ENCODE measurements at regions not wholly inside any gene's neighbourhood (a gene's known extent, or its start where the extent isn't known, plus 50 kb on each side); places are given as distances from the start of the nearest gene placed in this dataset.

- Histone ChIP-seq H3K9me3 (no peaks in the 10 kb centered on the region), H3K27ac (no peak overlapping the region), H3K36me3 (no peaks in the 10 kb centered on the region), H3K27me3 (peaks cover 0 to 33% (median 8%) of the 10 kb centered on the region in 3 donors), H3K4me1 (no peaks in the 10 kb centered on the region), H3K4me3 (no peak overlapping the region)
- intact Hi-C loops (cut with DNase I) = no loop called here
- 15 to 40% methylated on average over 4 of the region's 4 CpGs for WGBS, 2 donors
- TF ChIP-seq CTCF (IDR thresholded peaks at IDR 0.05) (no peak), EP300 (IDR thresholded peaks at IDR 0.05) (no peak), POLR2AphosphoS5 (IDR thresholded peaks at IDR 0.05) (no peak), POLR2A (IDR thresholded peaks at IDR 0.05) (no peak)
- no peak for DNase-seq
Measured at GRCh38 chr5:87785554-87786335, 373.0 kb upstream of the CCNH start.

- Histone ChIP-seq H3K36me3 (no peaks in the 10 kb centered on the region), H3K4me3 (no peak overlapping the region), H3K4me1 (no peaks in the 10 kb centered on the region), H3K27ac (no peak overlapping the region), H3K9me3 (no peaks in the 10 kb centered on the region), H3K27me3 (peaks cover 0 to 33% (median 8%) of the 10 kb centered on the region in 3 donors)
- TF ChIP-seq POLR2A (IDR thresholded peaks at IDR 0.05) (no peak), POLR2AphosphoS5 (IDR thresholded peaks at IDR 0.05) (no peak), CTCF (IDR thresholded peaks at IDR 0.05) (no peak), EP300 (IDR thresholded peaks at IDR 0.05) (no peak)
- DNase-seq = no peak
- intact Hi-C loops (cut with DNase I) = loop anchor here (5.0 kb wide), 1 partner anchor 357 kb away; no protein-coding TSS in a partner anchor
- 62 to 75% methylated on average over 4 of the region's 4 CpGs for WGBS, 2 donors
Measured at GRCh38 chr5:87784879-87785495, 372.3 kb upstream of the CCNH start.

GRCh38 chr5:87784311-87784710, 371.6 kb upstream of the CCNH start:
- Histone ChIP-seq H3K27me3 (peaks cover 0 to 33% (median 8%) of the 10 kb centered on the region in 3 donors), H3K4me3 (no peak overlapping the region), H3K27ac (no peak overlapping the region), H3K9me3 (no peaks in the 10 kb centered on the region), H3K4me1 (no peaks in the 10 kb centered on the region), H3K36me3 (no peaks in the 10 kb centered on the region)
- no peak for TF ChIP-seq CTCF (IDR thresholded peaks at IDR 0.05)
- no peak for TF ChIP-seq POLR2AphosphoS5 (IDR thresholded peaks at IDR 0.05)
- TF ChIP-seq EP300 (IDR thresholded peaks at IDR 0.05) = no peak
- TF ChIP-seq POLR2A (IDR thresholded peaks at IDR 0.05) = no peak
- DNase-seq = no peak
- intact Hi-C loops (cut with DNase I) = loop anchor here (5.0 kb wide), 1 partner anchor 358 kb away; no protein-coding TSS in a partner anchor
- WGBS, 2 donors = 51 to 77% methylated on average over 1 of the region's 1 CpG

- H3K27ac ChIP-seq = no peak overlapping the region
- 68 to 78% methylated on average over 3 of the region's 3 CpGs for WGBS, 2 donors
- no peaks in the 10 kb centered on the region for H3K9me3 ChIP-seq
- no peak for DNase-seq
- no peaks in the 10 kb centered on the region for H3K4me1 ChIP-seq
- no peak for TF ChIP-seq POLR2A (IDR thresholded peaks at IDR 0.05)
- TF ChIP-seq POLR2AphosphoS5 (IDR thresholded peaks at IDR 0.05) = no peak
- TF ChIP-seq EP300 (IDR thresholded peaks at IDR 0.05) = no peak
- no peak for TF ChIP-seq CTCF (IDR thresholded peaks at IDR 0.05)
- intact Hi-C loops (cut with DNase I) = loop anchor here (5.0 kb wide), 1 partner anchor 359 kb away; no protein-coding TSS in a partner anchor
- no peak overlapping the region for H3K4me3 ChIP-seq
- H3K36me3 ChIP-seq = no peaks in the 10 kb centered on the region
- H3K27me3 ChIP-seq = peaks cover 0 to 33% (median 5%) of the 10 kb centered on the region in 3 donors
Measured at GRCh38 chr5:87782916-87783315, 370.2 kb upstream of the CCNH start.

Data from sigmoid colon (tissue), 6 donors.